ENCODE measurements at regions not wholly inside any gene's neighbourhood (a gene's known extent, or its start where the extent isn't known, plus 50 kb on each side); places are given as distances from the start of the nearest gene placed in this dataset.

DNA sequence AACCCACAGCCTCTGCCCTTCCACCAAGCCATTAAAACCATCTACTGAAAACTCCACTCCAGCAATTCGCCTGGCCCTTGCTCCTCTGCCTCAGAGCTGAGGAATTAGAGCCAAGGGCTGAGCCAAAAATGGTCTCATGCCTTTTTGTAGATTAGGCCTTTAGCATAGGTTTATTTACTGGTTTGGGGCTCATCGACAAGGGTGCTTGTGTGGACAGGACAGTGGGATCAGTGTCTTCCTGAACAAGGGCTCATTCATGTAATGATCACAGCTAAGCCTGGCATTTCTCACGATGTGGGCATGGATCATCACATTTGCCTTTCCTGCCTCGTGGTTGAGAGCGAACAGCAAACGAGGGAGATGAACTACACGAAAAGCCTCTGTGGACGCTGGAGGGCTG is 59.2 kb upstream of the PHF24 start:
- TF ChIP-seq EP300 (IDR thresholded peaks at IDR 0.05; ENCODE audit: borderline replicate concordance) (no peak), NFIC (IDR thresholded peaks at IDR 0.05) (no peak), RAD21 (IDR thresholded peaks at IDR 0.05; ENCODE audit: low read depth) (no peak), TAF1 (IDR thresholded peaks at IDR 0.05; ENCODE audit: low read depth) (no peak), FOXM1 (IDR thresholded peaks at IDR 0.05; ENCODE audit: borderline replicate concordance, low read depth) (no peak), YY1 (IDR thresholded peaks at IDR 0.05; ENCODE audit: low read depth) (no peak), ZBTB7A (IDR thresholded peaks at IDR 0.05; ENCODE audit: low read depth) (no peak), CEBPB (IDR thresholded peaks at IDR 0.05) (no peak)
- TF ChIP-seq, protein P1, sequence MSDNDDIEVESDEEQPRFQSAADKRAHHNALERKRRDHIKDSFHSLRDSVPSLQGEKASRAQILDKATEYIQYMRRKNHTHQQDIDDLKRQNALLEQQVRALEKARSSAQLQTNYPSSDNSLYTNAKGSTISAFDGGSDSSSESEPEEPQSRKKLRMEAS (IDR thresholded peaks at IDR 0.05): no peak
